ENCODE measurements at regions not wholly inside any gene's neighbourhood (a gene's known extent, or its start where the extent isn't known, plus 50 kb on each side); places are given as distances from the start of the nearest gene placed in this dataset.
A peak's percentile ranks its signal among the peaks of the same experiment; 100 is the strongest.

GRCh38 chr5:17118631-17119030 lies 98.8 kb upstream of the BASP1 start:
- Histone ChIP-seq H3K36me3 (ENCODE audit: control insufficient read depth in 1 of 2, insufficient read depth in 2 of 2, low read length in 2 of 2) (no peaks in the 10 kb centered on the region), H3K9ac (ENCODE audit: low read length) (peak overlapping the region; percentile 30), H3K9me2 (ENCODE audit: insufficient read depth) (no peaks in the 10 kb centered on the region), H4K20me1 (ENCODE audit: insufficient read depth) (no peaks in the 10 kb centered on the region), H3K27ac (ENCODE audit: low read depth, low read length) (peak overlapping the region; percentile 18; the same call in 1 of the 2 replicates), H3K4me3 (replicated peaks in 1 of 2; ENCODE audit: low read depth in 1 of 2, low read length in 2 of 2) (no peak overlapping the region), H3K4me1 (ENCODE audit: control insufficient read depth in 1 of 2, insufficient read depth in 2 of 2, low read length in 2 of 2) (peaks cover 9 to 14% of the 10 kb centered on the region in 2 experiments; a peak in 3 of 4 replicates), H3K27me3 (ENCODE audit: insufficient read depth, low read length) (no peaks in the 10 kb centered on the region), H3K79me2 (ENCODE audit: insufficient read depth, low read length) (no peaks in the 10 kb centered on the region), H3K4me2 (ENCODE audit: low read length) (peak overlapping the region; percentile 57), H2AFZ (ENCODE audit: low read depth, low read length, poor library complexity, severe bottlenecking) (peak overlapping the region; percentile 69), H3K9me3 (ENCODE audit: control insufficient read depth in 1 of 2, insufficient read depth in 1 of 2, low read depth in 1 of 2, low read length in 2 of 2) (no peaks in the 10 kb centered on the region)
- ATAC-seq, result peak; percentile 98
- RAD21 ChIA-PET (ENCODE audit: low non-redundant PET in 1 of 2, low total read pairs in 2 of 2, uncharacterized antibody in 2 of 2, unreplicated experiment in 2 of 2), result no interaction called here
- peak; percentile 70 for DNase-seq (ENCODE audit: low read depth, low spot score)
- intact Hi-C loops (cut with micrococcal nuclease), result no loop called here
- BruUV-seq (replicated peaks), result no TSS peak
- POLR2A ChIA-PET, result interaction anchor here (0.6 to 1.0 kb wide), 2 partner anchors 8 to 14 kb away, joined by 3 to 4 read pairs; no protein-coding TSS in a partner anchor
- CTCF ChIA-PET, result interaction anchor here (2.1 kb wide), 1 partner anchor 14 kb away, joined by 15 read pairs; no protein-coding TSS in a partner anchor
- TF ChIP-seq REST (IDR thresholded peaks at IDR 0.05; ENCODE audit: low read depth) (no peak), POLR2AphosphoS5 (IDR thresholded peaks at IDR 0.05; ENCODE audit: low read depth, low read length) (peak; percentile 24; the same call in 1 of the 2 replicates), ZFX (IDR thresholded peaks at IDR 0.05) (no peak), SIN3A (IDR thresholded peaks at IDR 0.05; ENCODE audit: low read depth) (no peak), EZH2 (IDR thresholded peaks at IDR 0.05) (no peak), CBX3 (IDR thresholded peaks at IDR 0.05; ENCODE audit: low read depth) (peak; percentile 89), RAD21 (IDR thresholded peaks at IDR 0.05; ENCODE audit: low read depth) (peak; percentile 3; the same call in 1 of the 2 replicates), JUND (IDR thresholded peaks at IDR 0.05) (peak; percentile 86), YY1 (IDR thresholded peaks at IDR 0.05; ENCODE audit: extremely low read depth, insufficient replicate concordance, low read depth, low read length) (no peak), CEBPB (IDR thresholded peaks at IDR 0.05; ENCODE audit: low read depth) (no peak), POLR2A (IDR thresholded peaks at IDR 0.05; ENCODE audit: borderline replicate concordance, extremely low read depth, insufficient read depth, insufficient read length) (no peak), SP1 (IDR thresholded peaks at IDR 0.05; ENCODE audit: low read depth) (peak; percentile 65), EZH2phosphoT487 (IDR thresholded peaks at IDR 0.05; ENCODE audit: borderline replicate concordance) (no peak), ZNF274 (IDR thresholded peaks at IDR 0.05; ENCODE audit: low read depth, low read length) (no peak), TCF7L2 (IDR thresholded peaks at IDR 0.05; ENCODE audit: borderline replicate concordance, extremely low read depth, insufficient read depth, insufficient read length) (no peak), ELF1 (IDR thresholded peaks at IDR 0.05; ENCODE audit: borderline replicate concordance, low read depth) (no peak), SRF (IDR thresholded peaks at IDR 0.05; ENCODE audit: low read depth) (no peak)
- TF ChIP-seq, protein P1, sequence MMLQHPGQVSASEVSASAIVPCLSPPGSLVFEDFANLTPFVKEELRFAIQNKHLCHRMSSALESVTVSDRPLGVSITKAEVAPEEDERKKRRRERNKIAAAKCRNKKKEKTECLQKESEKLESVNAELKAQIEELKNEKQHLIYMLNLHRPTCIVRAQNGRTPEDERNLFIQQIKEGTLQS (IDR thresholded peaks at IDR 0.05), result no peak
- TF ChIP-seq, protein P2, sequence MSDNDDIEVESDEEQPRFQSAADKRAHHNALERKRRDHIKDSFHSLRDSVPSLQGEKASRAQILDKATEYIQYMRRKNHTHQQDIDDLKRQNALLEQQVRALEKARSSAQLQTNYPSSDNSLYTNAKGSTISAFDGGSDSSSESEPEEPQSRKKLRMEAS (IDR thresholded peaks at IDR 0.05), result peak; percentile 64; the same call in 1 of the 2 replicates
- TF ChIP-seq, protein P3, sequence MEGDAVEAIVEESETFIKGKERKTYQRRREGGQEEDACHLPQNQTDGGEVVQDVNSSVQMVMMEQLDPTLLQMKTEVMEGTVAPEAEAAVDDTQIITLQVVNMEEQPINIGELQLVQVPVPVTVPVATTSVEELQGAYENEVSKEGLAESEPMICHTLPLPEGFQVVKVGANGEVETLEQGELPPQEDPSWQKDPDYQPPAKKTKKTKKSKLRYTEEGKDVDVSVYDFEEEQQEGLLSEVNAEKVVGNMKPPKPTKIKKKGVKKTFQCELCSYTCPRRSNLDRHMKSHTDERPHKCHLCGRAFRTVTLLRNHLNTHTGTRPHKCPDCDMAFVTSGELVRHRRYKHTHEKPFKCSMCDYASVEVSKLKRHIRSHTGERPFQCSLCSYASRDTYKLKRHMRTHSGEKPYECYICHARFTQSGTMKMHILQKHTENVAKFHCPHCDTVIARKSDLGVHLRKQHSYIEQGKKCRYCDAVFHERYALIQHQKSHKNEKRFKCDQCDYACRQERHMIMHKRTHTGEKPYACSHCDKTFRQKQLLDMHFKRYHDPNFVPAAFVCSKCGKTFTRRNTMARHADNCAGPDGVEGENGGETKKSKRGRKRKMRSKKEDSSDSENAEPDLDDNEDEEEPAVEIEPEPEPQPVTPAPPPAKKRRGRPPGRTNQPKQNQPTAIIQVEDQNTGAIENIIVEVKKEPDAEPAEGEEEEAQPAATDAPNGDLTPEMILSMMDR (IDR thresholded peaks at IDR 0.05 in 2 of 3, conservative IDR thresholded peaks at IDR 0.05 in 1 of 3; ENCODE audit: borderline replicate concordance in 1 of 3, insufficient read depth in 1 of 3, low read depth in 2 of 3, low read length in 2 of 3), result no peak
- TF ChIP-seq, protein P4, sequence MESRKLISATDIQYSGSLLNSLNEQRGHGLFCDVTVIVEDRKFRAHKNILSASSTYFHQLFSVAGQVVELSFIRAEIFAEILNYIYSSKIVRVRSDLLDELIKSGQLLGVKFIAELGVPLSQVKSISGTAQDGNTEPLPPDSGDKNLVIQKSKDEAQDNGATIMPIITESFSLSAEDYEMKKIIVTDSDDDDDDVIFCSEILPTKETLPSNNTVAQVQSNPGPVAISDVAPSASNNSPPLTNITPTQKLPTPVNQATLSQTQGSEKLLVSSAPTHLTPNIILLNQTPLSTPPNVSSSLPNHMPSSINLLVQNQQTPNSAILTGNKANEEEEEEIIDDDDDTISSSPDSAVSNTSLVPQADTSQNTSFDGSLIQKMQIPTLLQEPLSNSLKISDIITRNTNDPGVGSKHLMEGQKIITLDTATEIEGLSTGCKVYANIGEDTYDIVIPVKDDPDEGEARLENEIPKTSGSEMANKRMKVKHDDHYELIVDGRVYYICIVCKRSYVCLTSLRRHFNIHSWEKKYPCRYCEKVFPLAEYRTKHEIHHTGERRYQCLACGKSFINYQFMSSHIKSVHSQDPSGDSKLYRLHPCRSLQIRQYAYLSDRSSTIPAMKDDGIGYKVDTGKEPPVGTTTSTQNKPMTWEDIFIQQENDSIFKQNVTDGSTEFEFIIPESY (IDR thresholded peaks at IDR 0.05; ENCODE audit: extremely low read depth, insufficient replicate concordance, low read length), result no peak
